ENCODE measurements at regions not wholly inside any gene's neighbourhood (a gene's known extent, or its start where the extent isn't known, plus 50 kb on each side); places are given as distances from the start of the nearest gene placed in this dataset.

DNA sequence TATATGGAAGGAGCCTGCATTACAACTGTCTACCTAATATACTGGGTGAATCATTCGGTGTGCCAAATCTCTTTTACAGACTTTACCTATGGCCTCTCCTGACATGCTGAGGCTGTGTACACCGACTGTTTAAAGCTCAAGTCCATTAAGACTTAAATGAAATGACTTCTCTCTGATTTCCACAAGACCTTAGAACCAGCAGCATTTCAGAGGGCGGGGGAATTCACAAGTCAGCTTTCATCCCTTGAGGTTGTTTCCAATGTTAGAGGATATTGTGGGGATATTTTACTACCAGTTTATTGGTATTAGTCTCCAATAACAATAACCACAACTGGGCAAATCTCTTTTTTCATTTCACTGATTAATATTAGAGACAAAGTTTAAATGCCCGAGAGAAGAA is 87.1 kb upstream of the IKZF1 start:
- TF ChIP-seq, protein P1, sequence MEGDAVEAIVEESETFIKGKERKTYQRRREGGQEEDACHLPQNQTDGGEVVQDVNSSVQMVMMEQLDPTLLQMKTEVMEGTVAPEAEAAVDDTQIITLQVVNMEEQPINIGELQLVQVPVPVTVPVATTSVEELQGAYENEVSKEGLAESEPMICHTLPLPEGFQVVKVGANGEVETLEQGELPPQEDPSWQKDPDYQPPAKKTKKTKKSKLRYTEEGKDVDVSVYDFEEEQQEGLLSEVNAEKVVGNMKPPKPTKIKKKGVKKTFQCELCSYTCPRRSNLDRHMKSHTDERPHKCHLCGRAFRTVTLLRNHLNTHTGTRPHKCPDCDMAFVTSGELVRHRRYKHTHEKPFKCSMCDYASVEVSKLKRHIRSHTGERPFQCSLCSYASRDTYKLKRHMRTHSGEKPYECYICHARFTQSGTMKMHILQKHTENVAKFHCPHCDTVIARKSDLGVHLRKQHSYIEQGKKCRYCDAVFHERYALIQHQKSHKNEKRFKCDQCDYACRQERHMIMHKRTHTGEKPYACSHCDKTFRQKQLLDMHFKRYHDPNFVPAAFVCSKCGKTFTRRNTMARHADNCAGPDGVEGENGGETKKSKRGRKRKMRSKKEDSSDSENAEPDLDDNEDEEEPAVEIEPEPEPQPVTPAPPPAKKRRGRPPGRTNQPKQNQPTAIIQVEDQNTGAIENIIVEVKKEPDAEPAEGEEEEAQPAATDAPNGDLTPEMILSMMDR (IDR thresholded peaks at IDR 0.05) = no peak
- TF ChIP-seq POLR2A (IDR thresholded peaks at IDR 0.05) = no peak
